ENCODE measurements at regions not wholly inside any gene's neighbourhood (a gene's known extent, or its start where the extent isn't known, plus 50 kb on each side); places are given as distances from the start of the nearest gene placed in this dataset.

DNA sequence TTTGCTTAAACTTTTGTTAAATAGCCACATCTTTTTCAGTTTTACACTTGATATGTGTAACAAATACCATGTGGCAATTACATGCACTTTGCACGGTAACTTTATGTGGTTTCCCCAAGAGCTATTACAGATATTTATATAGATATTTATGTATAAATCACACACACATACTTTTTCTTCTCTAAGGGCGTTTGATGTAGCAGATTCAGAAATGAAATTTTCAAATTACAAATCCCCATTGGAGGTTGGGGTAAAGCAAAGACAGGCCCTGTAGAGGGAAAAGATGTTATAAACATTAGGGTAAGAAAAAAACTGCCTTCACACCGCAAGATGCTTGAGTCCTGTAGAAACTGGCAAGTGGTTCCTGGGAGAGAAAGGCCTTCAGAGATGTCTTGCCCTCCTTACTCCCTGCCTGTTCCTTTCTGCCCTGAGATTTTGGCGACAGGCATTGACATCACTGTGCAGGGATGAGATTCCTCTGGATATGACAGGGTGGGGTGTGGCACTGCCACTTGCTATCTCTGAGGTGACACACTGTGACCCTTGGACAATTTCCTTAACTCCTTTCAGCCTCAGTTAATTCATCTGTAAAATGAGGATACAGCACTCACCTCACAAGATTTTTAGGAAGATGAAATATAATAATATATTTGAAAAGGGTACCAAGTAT is 177.9 kb upstream of the TUT7 start:
- TF ChIP-seq, protein P1, sequence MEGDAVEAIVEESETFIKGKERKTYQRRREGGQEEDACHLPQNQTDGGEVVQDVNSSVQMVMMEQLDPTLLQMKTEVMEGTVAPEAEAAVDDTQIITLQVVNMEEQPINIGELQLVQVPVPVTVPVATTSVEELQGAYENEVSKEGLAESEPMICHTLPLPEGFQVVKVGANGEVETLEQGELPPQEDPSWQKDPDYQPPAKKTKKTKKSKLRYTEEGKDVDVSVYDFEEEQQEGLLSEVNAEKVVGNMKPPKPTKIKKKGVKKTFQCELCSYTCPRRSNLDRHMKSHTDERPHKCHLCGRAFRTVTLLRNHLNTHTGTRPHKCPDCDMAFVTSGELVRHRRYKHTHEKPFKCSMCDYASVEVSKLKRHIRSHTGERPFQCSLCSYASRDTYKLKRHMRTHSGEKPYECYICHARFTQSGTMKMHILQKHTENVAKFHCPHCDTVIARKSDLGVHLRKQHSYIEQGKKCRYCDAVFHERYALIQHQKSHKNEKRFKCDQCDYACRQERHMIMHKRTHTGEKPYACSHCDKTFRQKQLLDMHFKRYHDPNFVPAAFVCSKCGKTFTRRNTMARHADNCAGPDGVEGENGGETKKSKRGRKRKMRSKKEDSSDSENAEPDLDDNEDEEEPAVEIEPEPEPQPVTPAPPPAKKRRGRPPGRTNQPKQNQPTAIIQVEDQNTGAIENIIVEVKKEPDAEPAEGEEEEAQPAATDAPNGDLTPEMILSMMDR (IDR thresholded peaks at IDR 0.05): no peak
- no peak for TF ChIP-seq EZH2 (IDR thresholded peaks at IDR 0.05; ENCODE audit: borderline replicate concordance, insufficient read depth, low read depth, low read length, poor library complexity, severe bottlenecking)
